ENCODE measurements at regions not wholly inside any gene's neighbourhood (a gene's known extent, or its start where the extent isn't known, plus 50 kb on each side); places are given as distances from the start of the nearest gene placed in this dataset.

DNA sequence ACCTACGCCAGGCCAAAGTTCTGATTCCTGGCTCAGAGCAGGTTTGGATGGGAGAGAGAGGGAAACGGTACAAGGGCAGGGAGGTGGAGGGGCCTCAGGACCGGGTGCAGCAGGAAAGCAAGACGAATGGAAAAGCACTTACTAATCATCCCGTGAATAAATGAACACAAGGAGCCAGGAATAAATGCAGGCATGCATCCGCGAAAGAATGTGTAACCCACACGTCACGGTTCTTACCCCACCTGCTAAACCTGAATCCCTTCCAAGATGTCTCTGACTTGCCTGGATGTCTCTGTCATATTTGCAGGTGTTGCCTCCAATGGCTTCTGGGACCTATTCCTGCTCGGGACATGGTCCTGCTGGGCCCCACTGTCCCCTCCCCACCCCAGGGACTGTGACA lies 335.2 kb upstream of the RNF32 start:
- no peak for DNase-seq (ENCODE audit: low spot score)

DNA sequence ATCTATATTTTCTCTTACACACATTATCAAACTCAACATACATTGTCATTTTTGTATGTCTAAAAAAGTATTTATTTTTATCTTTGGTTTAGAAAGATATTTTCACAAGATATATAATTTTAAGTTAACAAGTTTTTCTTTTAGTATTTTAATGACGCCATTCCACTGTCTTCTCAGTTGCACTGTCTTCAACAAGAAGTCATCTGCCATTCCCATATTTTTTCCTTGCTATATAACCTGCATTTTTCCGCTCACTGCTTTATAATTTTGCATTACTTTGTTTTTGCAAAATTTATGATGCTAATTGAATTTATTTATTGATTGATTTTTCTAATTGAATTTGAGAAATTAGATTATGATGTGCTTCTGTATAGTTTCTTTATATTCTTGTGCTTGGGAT lies 357.8 kb upstream of the RNF32 start:
- no peak for DNase-seq (ENCODE audit: low spot score)

- DNase-seq (ENCODE audit: low spot score) = no peak
These were observed 360.9 kb upstream of the RNF32 start for GRCh38 chr7:156279635-156280034.

GRCh38 chr7:156275292-156275691 lies 365.3 kb upstream of the RNF32 start:
- no peak for DNase-seq (ENCODE audit: low spot score)

DNA sequence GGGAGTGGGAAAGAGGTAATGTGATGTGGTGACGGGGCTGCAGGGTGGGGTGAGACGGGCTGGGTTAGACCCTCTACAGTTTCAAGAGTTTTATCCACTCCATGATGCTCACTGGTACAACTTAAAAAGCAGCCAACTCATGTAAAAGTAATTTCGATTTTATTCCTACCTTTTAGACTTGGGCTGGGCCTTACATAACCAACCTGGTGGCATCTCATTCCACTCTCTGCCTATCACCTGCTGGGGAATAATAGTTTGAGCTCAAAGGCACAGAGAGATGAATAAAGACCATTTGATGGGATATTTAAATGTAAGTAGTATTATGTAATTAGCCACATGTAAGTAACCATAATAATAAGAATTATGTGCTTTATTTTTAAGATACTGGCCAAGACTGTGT lies 366.0 kb upstream of the RNF32 start:
- DNase-seq (ENCODE audit: low spot score) = no peak

DNA sequence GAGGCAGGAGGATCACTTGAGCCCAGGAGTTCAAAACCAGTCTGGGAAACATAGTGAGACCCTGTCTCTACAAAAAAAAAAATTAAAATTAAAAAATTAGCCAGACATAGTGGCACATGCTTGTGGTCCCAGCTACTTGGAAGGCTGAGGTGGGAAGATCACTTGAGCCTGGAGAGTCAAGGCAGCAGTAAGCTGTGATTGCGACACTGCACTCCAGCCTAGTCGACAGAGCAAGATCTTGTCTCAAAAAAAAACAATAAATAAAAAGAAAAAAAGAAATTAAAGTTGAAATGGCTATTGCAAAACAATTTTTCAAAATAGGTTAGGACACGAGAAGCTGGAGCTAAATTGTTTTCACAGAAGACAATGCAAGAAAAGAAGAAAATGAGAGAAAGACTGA lies 379.0 kb upstream of the RNF32 start:
- DNase-seq (ENCODE audit: low spot score) = no peak

DNA sequence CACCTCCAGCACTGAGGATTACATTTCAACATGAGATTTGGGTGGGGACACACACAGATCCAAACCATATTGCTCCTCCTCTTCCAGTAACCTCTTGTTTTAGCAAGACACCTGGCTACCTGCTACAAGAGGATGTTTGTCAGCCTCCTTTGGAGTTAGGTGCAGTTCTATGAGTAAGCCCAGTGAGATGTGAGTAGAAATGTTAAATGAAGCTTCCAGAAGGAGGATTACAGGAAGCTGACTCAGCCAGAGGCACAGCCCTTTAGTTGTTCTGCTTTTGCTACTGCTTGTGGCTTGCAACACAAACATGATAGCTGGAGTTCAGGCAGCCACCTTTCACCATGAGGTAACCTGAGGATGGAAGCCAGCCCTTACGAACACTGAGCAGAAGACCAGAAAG lies 382.7 kb upstream of the RNF32 start:
- no peak for DNase-seq (ENCODE audit: low spot score)

DNA sequence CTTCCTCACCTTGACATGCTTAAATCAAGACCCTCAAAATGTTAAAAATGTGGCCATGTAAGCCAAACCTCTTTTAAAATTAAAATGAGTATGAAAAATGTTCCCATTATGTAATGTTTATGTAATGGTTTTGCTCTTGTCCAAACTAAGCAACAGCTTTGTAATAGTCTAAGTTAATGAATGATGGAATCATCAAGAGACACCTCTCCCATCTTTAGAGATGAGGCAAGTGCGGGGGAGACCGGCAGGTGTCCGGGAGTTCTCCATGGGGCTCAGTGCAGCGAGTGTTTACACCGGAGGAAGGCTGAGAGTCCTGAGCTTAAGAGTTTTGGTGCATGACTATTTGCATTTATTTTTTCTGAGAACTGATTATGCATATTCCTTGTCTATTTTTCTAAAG lies 384.9 kb upstream of the RNF32 start:
- no peak for DNase-seq (ENCODE audit: low spot score)

- DNase-seq (ENCODE audit: low spot score) = no peak
These were observed 388.7 kb upstream of the RNF32 start for GRCh38 chr7:156251861-156252260.

- no peak for DNase-seq (ENCODE audit: low spot score)
These were observed 400.0 kb upstream of the RNF32 start for GRCh38 chr7:156240532-156240931.

GRCh38 chr7:156238366-156239133 lies 402.0 kb upstream of the RNF32 start:
- no peak for DNase-seq (ENCODE audit: low spot score)

GRCh38 chr7:156237614-156238013 lies 403.0 kb upstream of the RNF32 start:
- DNase-seq (ENCODE audit: low spot score) = no peak

- DNase-seq (ENCODE audit: low spot score) = no peak
These were observed 403.5 kb upstream of the RNF32 start for GRCh38 chr7:156236936-156237599.

DNA sequence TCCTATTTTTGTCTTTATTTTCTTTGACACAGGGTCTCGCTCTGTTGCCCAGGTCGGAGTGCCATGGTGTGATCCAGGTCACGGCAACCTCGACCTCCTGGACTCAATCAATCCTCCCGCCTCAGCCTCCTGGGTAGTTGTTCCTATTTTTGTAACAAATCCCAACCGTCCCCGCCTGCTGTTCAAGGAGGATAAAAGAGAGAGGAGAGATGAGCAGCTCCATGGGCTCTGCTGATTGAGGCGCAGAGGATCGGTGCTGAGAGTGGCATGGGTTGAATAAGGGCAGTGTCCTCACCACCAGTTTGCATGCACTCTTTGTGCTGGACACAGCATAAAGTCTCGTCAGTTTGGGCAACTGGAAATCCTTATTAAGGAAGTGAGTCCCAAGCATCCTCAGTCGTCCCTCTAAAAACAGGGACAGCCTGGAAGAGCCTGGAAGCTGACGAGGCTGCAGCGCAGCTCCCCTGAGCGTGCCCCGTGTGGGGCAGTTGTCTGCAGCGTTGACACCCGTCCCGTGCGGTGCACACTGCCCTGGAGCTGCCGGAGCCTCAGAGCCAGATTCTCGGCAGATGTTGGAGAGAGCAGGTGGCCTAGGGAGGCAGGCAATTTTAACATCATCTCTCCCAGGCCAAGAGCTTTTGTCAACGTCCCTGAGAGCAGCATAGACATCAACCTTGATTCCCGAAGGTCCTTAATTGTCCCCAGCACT lies 404.2 kb upstream of the RNF32 start:
- DNase-seq (ENCODE audit: low spot score) = no peak

DNA sequence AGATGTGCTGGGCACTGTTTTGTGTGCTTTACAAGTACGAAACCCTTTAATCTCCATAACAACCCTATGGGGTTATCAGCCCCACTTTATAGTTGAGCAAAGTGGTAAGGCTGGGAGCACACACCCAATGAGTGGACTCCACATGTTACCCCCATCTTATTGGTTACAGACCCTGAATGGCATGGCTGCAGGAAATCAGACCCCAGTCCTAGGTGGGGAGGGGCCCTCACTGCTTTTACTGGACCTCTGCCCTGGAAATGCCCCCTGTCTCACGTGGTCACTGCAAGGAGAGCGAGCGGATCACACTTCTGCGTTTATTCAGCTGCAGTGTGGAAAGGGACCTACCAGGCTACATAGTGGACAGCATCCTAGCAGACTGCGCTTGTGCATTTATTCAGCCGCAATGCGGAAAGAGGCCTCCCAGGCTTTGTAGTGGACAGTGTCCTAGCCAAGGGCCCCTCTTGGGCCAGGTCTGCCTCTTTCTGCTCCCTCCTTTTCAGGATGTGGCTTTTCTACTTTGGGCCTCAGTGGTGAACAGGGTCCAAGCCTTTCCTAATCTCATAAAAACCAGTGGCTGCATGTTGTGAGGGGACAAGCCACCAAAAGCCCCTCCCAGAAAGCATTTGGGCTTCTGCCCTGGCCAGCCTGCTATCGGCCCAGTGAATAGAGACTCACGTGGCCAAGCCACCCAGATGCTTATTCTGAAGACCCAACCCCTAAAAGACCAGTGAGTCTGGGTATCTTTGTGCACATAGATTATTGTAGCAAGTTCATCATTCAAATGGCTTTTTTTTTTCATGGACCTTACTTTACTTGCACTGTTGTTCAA lies 405.7 kb upstream of the RNF32 start:
- no peak for DNase-seq (ENCODE audit: low spot score)

- no peak for DNase-seq (ENCODE audit: low spot score)
These were observed 406.4 kb upstream of the RNF32 start for GRCh38 chr7:156234192-156234591.

DNA sequence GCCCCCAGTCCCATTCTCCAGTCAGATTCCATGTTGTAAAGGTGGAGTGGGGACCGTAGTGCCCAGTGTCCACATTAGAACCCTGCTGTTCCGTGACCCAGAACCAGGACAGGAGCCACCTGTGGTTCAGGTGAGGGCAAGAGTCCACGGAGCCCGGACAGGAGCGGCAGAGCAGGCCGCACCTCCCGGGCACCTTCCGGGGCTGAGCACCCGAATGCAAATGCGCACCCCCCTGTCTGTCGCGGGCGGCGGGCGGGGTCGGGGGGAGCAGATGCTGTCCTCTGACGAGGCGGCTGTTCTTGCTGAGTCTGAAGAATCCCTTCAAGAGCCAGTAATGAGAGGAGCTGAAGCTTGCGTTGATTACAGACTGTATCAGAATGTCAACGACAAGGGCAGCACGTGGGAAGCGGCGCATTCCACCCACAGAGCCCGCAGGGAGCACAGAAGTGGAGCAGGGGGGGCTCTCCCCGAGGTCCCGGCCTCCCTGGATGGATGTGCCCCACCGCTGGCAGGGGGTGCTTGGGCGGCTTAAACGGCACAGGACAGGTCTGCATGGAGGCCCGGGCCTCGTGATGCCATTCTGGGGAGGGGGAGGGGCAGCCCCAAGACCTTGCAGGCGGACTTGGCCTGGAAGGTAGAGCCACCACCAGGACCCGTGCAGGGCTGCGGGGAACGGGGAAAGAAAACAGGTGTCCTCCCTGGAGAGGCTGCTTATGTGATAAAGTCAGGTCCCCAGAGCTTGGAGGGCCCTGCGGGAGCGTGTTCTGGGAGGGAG lies 407.5 kb upstream of the RNF32 start:
- DNase-seq (ENCODE audit: low spot score) = no peak

- DNase-seq (ENCODE audit: low spot score) = no peak
These were observed 410.0 kb upstream of the RNF32 start for GRCh38 chr7:156230576-156230975.

- no peak for DNase-seq (ENCODE audit: low spot score)
These were observed 412.6 kb upstream of the SHH start for GRCh38 chr7:156224833-156225225.

GRCh38 chr7:156223935-156224832 lies 411.9 kb upstream of the SHH start:
- no peak for DNase-seq (ENCODE audit: low spot score)

DNA sequence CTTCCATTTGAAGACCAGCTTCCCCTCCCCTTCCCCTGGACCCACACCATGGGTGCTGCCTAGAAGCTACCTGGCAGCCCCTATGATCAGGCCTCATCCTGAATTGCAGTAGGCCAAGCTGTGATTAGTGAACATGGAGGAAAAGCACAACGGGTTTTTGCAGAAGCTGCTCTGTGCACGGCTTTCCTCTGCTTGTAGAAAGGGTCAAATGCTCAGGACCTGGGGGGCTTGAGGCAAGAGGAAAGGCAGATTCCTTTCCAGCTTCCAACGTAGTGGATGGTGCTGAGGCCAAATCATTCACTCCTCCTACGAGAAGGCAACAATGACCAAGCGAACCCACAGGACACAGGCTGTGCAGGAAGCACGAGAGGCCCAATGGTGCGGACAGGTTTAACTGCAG lies 410.3 kb upstream of the SHH start:
- no peak for DNase-seq (ENCODE audit: low spot score)

Data from iPS-NIHi11 (cell line).